K562 (cell line): ENCODE measurements at regions not wholly inside any gene's neighbourhood (a gene's known extent, or its start where the extent isn't known, plus 50 kb on each side); places are given as distances from the start of the nearest gene placed in this dataset.

Experiments
- CTCF ChIP-seq, 3 experiments: IDR thresholded peaks in 2 of 3; conservative IDR thresholded peaks in 1 of 3; 2 replicates each; pipeline ENCODE4 v1.5.1; 2011 to 2012; ENCODE audit warnings: low read length in 3 of 3, mild to moderate bottlenecking in 3 of 3, control low read depth in 2 of 3, improper control_type of control experiment in 1 of 3, inconsistent platforms in 1 of 3, low read depth in 1 of 3, mixed read lengths in 1 of 3, moderate library complexity in 1 of 3; ENCODE audit not compliant: insufficient read depth in 2 of 3
- KAT2B ChIP-seq: IDR thresholded peaks from one replicate; pipeline ENCODE4 v1.6.1; 2012; ENCODE audit warnings: low read depth, mild to moderate bottlenecking, control low read depth, inconsistent platforms, low read length, moderate library complexity
- NR1H2 ChIP-seq: sonication (generic); formaldehyde crosslinking; IDR thresholded peaks from 2 replicates; pipeline ENCODE4 v1.4.0; 2020; ENCODE audit warnings: mild to moderate bottlenecking, missing genetic modification reagents
- PPARD ChIP-seq: fragments of 250-450 bp; sonication (Bioruptor Pico); IDR thresholded peaks from 2 replicates; pipeline ENCODE4 v1.8.0; 2022; ENCODE audit warnings: inconsistent platforms, mild to moderate bottlenecking, moderate library complexity
- RBM22 ChIP-seq: fragments of 200-400 bp; formaldehyde crosslinking; IDR thresholded peaks from 2 replicates; pipeline ENCODE4 v1.6.1; 2018; ENCODE audit warnings: low read length, low read depth; ENCODE audit not compliant: poor library complexity, severe bottlenecking
- RFX1 ChIP-seq: fragments of 450-650 bp; IDR thresholded peaks from 2 replicates; pipeline ENCODE4 v1.6.1; 2016; ENCODE audit warnings: mild to moderate bottlenecking, moderate library complexity
- SMARCE1 ChIP-seq: fragments of 450-650 bp; IDR thresholded peaks from 2 replicates; pipeline ENCODE4 v1.7.1; 2016; ENCODE audit warnings: mild to moderate bottlenecking
- SP2 ChIP-seq: IDR thresholded peaks from 2 replicates; pipeline ENCODE4 v1.6.1; 2011; ENCODE audit warnings: mild to moderate bottlenecking, low read depth, low read length, moderate library complexity; ENCODE audit not compliant: poor library complexity, severe bottlenecking; ENCODE audit errors: extremely low read depth
- TEAD4 ChIP-seq, 2 experiments: sonication (generic) in 1 of 2; formaldehyde crosslinking in 1 of 2; IDR thresholded peaks; 2 replicates each; pipeline versions ENCODE4 v1.6.1 to v1.8.0; 2012 to 2022; ENCODE audit warnings: borderline replicate concordance in 1 of 2, inconsistent platforms in 1 of 2, low read length in 1 of 2, mild to moderate bottlenecking in 1 of 2, missing genetic modification reagents in 1 of 2
- U2AF2 ChIP-seq: fragments of 200-400 bp; formaldehyde crosslinking; optimal IDR thresholded peaks from 2 replicates; pipeline ENCODE3; 2017; ENCODE audit warnings: low read depth, mild to moderate bottlenecking, low read length

GRCh38 chr2:48874282-48874681 is 118.8 kb upstream of the LHCGR start:
- TF ChIP-seq SP2 (no peak), SMARCE1 (no peak), KAT2B (no peak), PPARD (CRISPR knock-in tag) (no peak), RBM22 (no peak), TEAD4 (IDR thresholded peaks at IDR 0.05; ENCODE audit: low read length) (no peak), TEAD4 (CRISPR knock-in tag; IDR thresholded peaks at IDR 0.05; ENCODE audit: borderline replicate concordance) (no peak), NR1H2 (CRISPR knock-in tag) (no peak), U2AF2 (no peak), CTCF (IDR thresholded peaks at IDR 0.05 in 2 of 3, conservative IDR thresholded peaks at IDR 0.05 in 1 of 3; ENCODE audit: insufficient read depth in 2 of 3, low read depth in 1 of 3, low read length in 3 of 3) (no peak), RFX1 (no peak)
